Pancreas (tissue), 10 donors: ENCODE measurements at regions not wholly inside any gene's neighbourhood (a gene's known extent, or its start where the extent isn't known, plus 50 kb on each side); places are given as distances from the start of the nearest gene placed in this dataset.

ENCODE experiments used
- ATAC-seq, 4 donors: fragments of 200-7000 bp; cut with Tn5 transposase; one replicate each; pipeline versions ENCODE4 v1.8.0 to v1.9.1; 2020; ENCODE audit warnings: mild to moderate bottlenecking in 4 of 4, moderate library complexity in 4 of 4
- DNase-seq, 6 donors: peaks; one replicate each; pipeline ENCODE4 v3.0.0-alpha.2; 2020
- FAIRE-seq: peaks from 2 replicates; lab custom pipeline; 2012; peaks lifted over from hg19 to GRCh38; lab: Jason Lieb, UNC
- H3K27ac ChIP-seq, 4 donors: fragments of 200-600 bp; sonication (generic); 1 replicate in 3 of 4; 2 replicates in 1 of 4; pipeline versions ENCODE4 v1.5.0 to v1.8.0; 2020
- H3K27me3 ChIP-seq, 4 donors: fragments of 200-600 bp; one replicate each; pipeline ENCODE4 v1.8.0; 2021
- H3K36me3 ChIP-seq, 3 donors: fragments of 200-600 bp; sonication (generic) in 1 of 3; one replicate each; pipeline versions ENCODE4 v1.5.0 to v1.8.0; 2020 to 2021
- H3K4me1 ChIP-seq, 3 donors: fragments of 200-600 bp; one replicate each; pipeline ENCODE4 v1.8.0; 2021
- H3K4me3 ChIP-seq, 4 donors: fragments of 200-600 bp; sonication (generic) in 2 of 4; one replicate each; pipeline versions ENCODE4 v1.5.0 to v1.8.0; 2020 to 2021
- H3K9me3 ChIP-seq, 4 donors: fragments of 200-600 bp; one replicate each; pipeline ENCODE4 v1.8.0; 2021
- CTCF ChIP-seq, 4 donors: fragments of 200-600 bp; sonication (generic) in 3 of 4; IDR thresholded peaks; one replicate each; pipeline versions ENCODE4 v1.5.0 to v1.8.0; 2021; ENCODE audit warnings: antibody characterized with exemption in 4 of 4
- WGBS, 2 donors: extraction: QIAGEN DNeasy Blood & Tissue Kit; methylation state at CpG; one replicate each; pipeline ENCODE4 v1.1.7; 2013; 5-methylcytosine and 5-hydroxymethylcytosine counted together
- intact Hi-C, 3 donors: fragments of 100-400 bp; cut with DNase I; formaldehyde crosslinking; loops; one replicate each; pipeline versions ENCODE4 v1.11.1 to v1.14.2; 2022
- donor health status: healthy with polysubstance abuse.
- donor health status: DM: no; HTN: no; CAD: no; lungs with moderate emphysema.
- donor health status: DM: no; HTN: no; CAD: no.
- donor health status: control.
- donor health status: control.
- donor health status: Bipolar disorder and iron deficiency.
- donor health status: DM: yes; HTN: yes; CAD: no.
- donor health status: DM: no; HTN: no; CAD: no.
- donor health status: DM: no; HTN: no; CAD: no.
- donor health status: DM: yes; HTN: yes; CAD: no.

GRCh38 chr6:166679566-166679965 lies 52.5 kb upstream of the RPS6KA2 start:
- TF ChIP-seq CTCF (IDR thresholded peaks at IDR 0.05), result no peak
- Histone ChIP-seq H3K36me3 (no peaks in the 10 kb centered on the region), H3K4me3 (no peak overlapping the region), H3K27me3 (no peaks in the 10 kb centered on the region), H3K9me3 (no peaks in the 10 kb centered on the region), H3K27ac (no peak overlapping the region), H3K4me1 (peaks cover 4 to 28% (median 13%) of the 10 kb centered on the region in 3 donors)
- FAIRE-seq, result no peak
- no peak for ATAC-seq
- WGBS, 2 donors, result 98% methylated on average over 31 of the region's 31 CpGs
- DNase-seq, result peak in 1 of 6 donors; percentile 75
- intact Hi-C loops, result no loop called here

- Histone ChIP-seq H3K27me3 (no peaks in the 10 kb centered on the region), H3K9me3 (no peaks in the 10 kb centered on the region), H3K4me3 (no peak overlapping the region), H3K36me3 (no peaks in the 10 kb centered on the region), H3K4me1 (peaks cover 4 to 19% (median 10%) of the 10 kb centered on the region in 3 donors), H3K27ac (peak overlapping the region; percentile 74 to 87 (median 83))
- ATAC-seq, result peak; percentile 88 to 91 (median 90)
- no peak for FAIRE-seq
- WGBS, 2 donors, result 47 to 57% methylated on average over 10 of the region's 10 CpGs
- no peak for TF ChIP-seq CTCF (IDR thresholded peaks at IDR 0.05)
- peak in 5 of 6 donors; percentile 39 to 88 (median 74) for DNase-seq
- intact Hi-C loops, result no loop called here
These were observed 51.4 kb upstream of the RPS6KA2 start for GRCh38 chr6:166678426-166678825.

GRCh38 chr6:166677941-166678340 lies 50.9 kb upstream of the RPS6KA2 start:
- ATAC-seq, result peak; percentile 79 to 88 (median 85)
- WGBS, 2 donors, result 40 to 53% methylated on average over 6 of the region's 6 CpGs
- no peak for FAIRE-seq
- no peak for TF ChIP-seq CTCF (IDR thresholded peaks at IDR 0.05)
- Histone ChIP-seq H3K27me3 (no peaks in the 10 kb centered on the region), H3K9me3 (no peaks in the 10 kb centered on the region), H3K27ac (peak overlapping the region; percentile 74 to 87 (median 83)), H3K36me3 (no peaks in the 10 kb centered on the region), H3K4me3 (no peak overlapping the region), H3K4me1 (peaks cover 4 to 16% (median 10%) of the 10 kb centered on the region in 3 donors)
- DNase-seq, result peak in 5 of 6 donors; percentile 34 to 85 (median 74)
- intact Hi-C loops, result no loop called here
